Fibroblast of lung (primary cell): ENCODE measurements at regions not wholly inside any gene's neighbourhood (a gene's known extent, or its start where the extent isn't known, plus 50 kb on each side); places are given as distances from the start of the nearest gene placed in this dataset.

Source experiments
- EZH2 ChIP-seq: IDR thresholded peaks from 2 replicates; pipeline ENCODE4 v1.5.1; 2012; ENCODE audit warnings: low read length, control low read depth, mild to moderate bottlenecking; ENCODE audit errors: missing control alignments
- TF ChIP-seq, protein P1 (sequence below), 2 donors: IDR thresholded peaks in 1 of 2; conservative IDR thresholded peaks in 1 of 2; 1 replicate in 1 of 2; 2 replicates in 1 of 2; pipeline ENCODE4 v1.5.1; 2011 to 2012; ENCODE audit warnings: low read length in 2 of 2, control low read depth in 1 of 2, inconsistent platforms in 1 of 2, low read depth in 1 of 2, mild to moderate bottlenecking in 1 of 2

DNA sequence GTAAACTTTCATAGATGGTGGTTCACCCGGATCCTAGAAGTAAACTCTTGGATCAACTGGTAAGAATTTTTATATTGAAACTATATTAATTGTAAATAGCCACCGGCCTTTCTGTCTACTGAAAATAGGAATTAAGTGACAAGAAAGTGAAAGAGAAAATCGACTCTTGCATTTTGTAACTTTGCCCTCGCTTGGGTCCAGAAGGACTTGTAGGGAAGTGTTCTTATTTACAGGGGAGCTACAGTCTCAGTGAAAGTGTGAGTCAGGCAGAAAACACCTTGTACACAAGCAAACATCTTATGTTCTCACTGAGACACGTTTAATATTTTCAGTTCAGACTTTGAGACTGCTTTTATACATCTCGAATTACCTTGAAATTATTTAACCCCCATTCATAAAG lies 238.9 kb downstream of the BLID start:
- TF ChIP-seq, protein P1, sequence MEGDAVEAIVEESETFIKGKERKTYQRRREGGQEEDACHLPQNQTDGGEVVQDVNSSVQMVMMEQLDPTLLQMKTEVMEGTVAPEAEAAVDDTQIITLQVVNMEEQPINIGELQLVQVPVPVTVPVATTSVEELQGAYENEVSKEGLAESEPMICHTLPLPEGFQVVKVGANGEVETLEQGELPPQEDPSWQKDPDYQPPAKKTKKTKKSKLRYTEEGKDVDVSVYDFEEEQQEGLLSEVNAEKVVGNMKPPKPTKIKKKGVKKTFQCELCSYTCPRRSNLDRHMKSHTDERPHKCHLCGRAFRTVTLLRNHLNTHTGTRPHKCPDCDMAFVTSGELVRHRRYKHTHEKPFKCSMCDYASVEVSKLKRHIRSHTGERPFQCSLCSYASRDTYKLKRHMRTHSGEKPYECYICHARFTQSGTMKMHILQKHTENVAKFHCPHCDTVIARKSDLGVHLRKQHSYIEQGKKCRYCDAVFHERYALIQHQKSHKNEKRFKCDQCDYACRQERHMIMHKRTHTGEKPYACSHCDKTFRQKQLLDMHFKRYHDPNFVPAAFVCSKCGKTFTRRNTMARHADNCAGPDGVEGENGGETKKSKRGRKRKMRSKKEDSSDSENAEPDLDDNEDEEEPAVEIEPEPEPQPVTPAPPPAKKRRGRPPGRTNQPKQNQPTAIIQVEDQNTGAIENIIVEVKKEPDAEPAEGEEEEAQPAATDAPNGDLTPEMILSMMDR (conservative IDR thresholded peaks at IDR 0.05 in 1 of 2, IDR thresholded peaks at IDR 0.05 in 1 of 2; ENCODE audit: low read depth in 1 of 2, low read length in 2 of 2): no peak
- no peak for TF ChIP-seq EZH2
